ENCODE measurements at regions not wholly inside any gene's neighbourhood (a gene's known extent, or its start where the extent isn't known, plus 50 kb on each side); places are given as distances from the start of the nearest gene placed in this dataset.
"Not testable (repeated sequence)": the region's sequence is repeated elsewhere in the genome, so short reads cannot be mapped to it uniquely, and the experiment has no call there.

DNA sequence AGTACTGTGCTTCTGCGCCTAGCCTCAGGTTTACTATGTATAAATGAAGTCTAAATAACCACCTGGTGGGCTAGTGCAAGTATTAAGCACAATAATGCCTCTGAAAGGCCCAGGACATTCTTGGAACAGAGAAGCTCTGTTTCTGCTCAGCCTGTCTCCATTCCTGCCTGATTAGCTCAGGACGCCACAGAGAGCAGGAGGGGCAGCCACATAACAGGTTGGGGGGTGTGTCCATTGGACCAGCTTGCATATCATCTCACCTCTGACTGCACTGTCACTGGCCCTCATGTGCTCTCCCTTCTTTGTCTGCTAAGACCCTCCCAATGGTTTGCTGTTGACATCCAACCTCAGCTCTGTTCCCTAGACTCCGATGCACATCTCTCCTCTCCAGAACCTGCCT is 52.8 kb upstream of the IKZF1 start:
- ATAC-seq, result no peak
- no peaks in the 10 kb centered on the region for H3K27me3 ChIP-seq (ENCODE audit: control insufficient read depth, insufficient read depth, low read length)
- Mint-ChIP-seq H3K9me3 (no peaks in the 10 kb centered on the region), H3K27me3 (ENCODE audit: low read depth in 2 of 2) (no peaks in the 10 kb centered on the region), H3K36me3 (no peaks in the 10 kb centered on the region), H3K27ac (no peak overlapping the region), H3K4me1 (peaks cover 0 to 8% of the 10 kb centered on the region in 2 donors), H3K4me3 (no peak overlapping the region)
- H3K27ac ChIP-seq (ENCODE audit: low read length), result no peak overlapping the region
- WGBS (ENCODE audit: insufficient coverage), result 77% methylated on average over 3 of the region's 3 CpGs
- TF ChIP-seq, protein P1, sequence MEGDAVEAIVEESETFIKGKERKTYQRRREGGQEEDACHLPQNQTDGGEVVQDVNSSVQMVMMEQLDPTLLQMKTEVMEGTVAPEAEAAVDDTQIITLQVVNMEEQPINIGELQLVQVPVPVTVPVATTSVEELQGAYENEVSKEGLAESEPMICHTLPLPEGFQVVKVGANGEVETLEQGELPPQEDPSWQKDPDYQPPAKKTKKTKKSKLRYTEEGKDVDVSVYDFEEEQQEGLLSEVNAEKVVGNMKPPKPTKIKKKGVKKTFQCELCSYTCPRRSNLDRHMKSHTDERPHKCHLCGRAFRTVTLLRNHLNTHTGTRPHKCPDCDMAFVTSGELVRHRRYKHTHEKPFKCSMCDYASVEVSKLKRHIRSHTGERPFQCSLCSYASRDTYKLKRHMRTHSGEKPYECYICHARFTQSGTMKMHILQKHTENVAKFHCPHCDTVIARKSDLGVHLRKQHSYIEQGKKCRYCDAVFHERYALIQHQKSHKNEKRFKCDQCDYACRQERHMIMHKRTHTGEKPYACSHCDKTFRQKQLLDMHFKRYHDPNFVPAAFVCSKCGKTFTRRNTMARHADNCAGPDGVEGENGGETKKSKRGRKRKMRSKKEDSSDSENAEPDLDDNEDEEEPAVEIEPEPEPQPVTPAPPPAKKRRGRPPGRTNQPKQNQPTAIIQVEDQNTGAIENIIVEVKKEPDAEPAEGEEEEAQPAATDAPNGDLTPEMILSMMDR (IDR thresholded peaks at IDR 0.05), result no peak
- DNase-seq, result no peak
- intact Hi-C loops (cut with micrococcal nuclease), result no loop called here
- H3K4me1 ChIP-seq (ENCODE audit: control insufficient read depth, insufficient read depth, low read length), result no peaks in the 10 kb centered on the region
- H3K4me3 ChIP-seq (ENCODE audit: low read length), result no peak overlapping the region
- H3K9me3 ChIP-seq (ENCODE audit: control insufficient read depth, insufficient read depth, low read length), result no peaks in the 10 kb centered on the region
- H3K36me3 ChIP-seq (ENCODE audit: control insufficient read depth, insufficient read depth, low read length), result no peaks in the 10 kb centered on the region

DNA sequence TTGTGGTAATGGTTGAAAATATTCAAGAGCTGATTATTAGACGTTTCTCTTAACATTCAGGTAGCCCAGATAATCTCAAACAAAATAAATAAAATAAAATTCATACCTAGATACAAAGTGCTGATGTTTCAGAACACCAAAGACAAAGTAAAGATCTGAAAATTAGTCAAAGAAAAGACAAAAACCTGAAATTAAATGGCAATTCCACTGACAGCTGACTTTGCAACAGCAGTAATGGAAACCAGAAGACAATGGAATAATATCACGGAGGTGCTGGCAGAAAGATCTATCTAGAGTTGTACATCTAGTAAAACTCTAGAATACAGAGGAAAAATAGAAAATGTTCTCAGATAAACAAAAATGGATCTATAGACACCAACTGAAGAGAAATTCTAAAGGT is 58.0 kb upstream of the IKZF1 start:
- H3K4me1 Mint-ChIP-seq, result peaks cover 0 to 8% of the 10 kb centered on the region in 2 donors
- Histone ChIP-seq H3K27me3 (ENCODE audit: control insufficient read depth, insufficient read depth, low read length) (no peaks in the 10 kb centered on the region), H3K4me1 (ENCODE audit: control insufficient read depth, insufficient read depth, low read length) (no peaks in the 10 kb centered on the region), H3K4me3 (ENCODE audit: low read length) (no peak overlapping the region), H3K36me3 (ENCODE audit: control insufficient read depth, insufficient read depth, low read length) (no peaks in the 10 kb centered on the region), H3K27ac (ENCODE audit: low read length) (no peak overlapping the region), H3K9me3 (ENCODE audit: control insufficient read depth, insufficient read depth, low read length) (no peaks in the 10 kb centered on the region)
- no peak for ATAC-seq
- H3K36me3 Mint-ChIP-seq, result peaks cover 7% of the 10 kb centered on the region
- H3K27me3 Mint-ChIP-seq (ENCODE audit: low read depth in 2 of 2), result no peaks in the 10 kb centered on the region
- TF ChIP-seq, protein P1 (IDR thresholded peaks at IDR 0.05), result no peak
- H3K27ac Mint-ChIP-seq, result no peak overlapping the region
- H3K9me3 Mint-ChIP-seq, result peaks cover 0 to 4% of the 10 kb centered on the region in 2 donors
- intact Hi-C loops (cut with micrococcal nuclease), result no loop called here
- 82% methylated on average over 1 of the region's 2 CpGs for WGBS (ENCODE audit: insufficient coverage)
- no peak overlapping the region for H3K4me3 Mint-ChIP-seq
- DNase-seq, result no peak

DNA sequence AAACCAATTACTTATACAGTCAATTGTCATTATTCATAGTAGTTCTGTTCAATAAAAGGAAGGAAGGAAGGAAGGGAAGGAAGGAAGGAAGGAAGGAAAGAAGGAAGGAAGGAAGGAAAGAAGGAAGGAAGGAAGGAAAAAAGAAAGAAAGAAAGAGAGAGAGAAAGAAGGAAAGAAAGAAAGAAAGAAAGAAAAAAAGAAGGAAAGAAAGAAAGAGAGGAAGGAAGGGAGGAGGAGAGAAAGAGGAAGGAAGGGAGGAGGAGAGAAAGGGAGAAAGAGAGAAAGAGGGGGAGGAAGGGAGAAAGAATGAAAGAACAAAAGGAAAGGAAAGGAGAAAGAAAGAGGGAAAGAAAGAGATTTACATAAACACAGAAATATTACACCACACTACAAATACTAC is 62.4 kb upstream of the IKZF1 start:
- intact Hi-C loops (cut with micrococcal nuclease), result not testable (repeated sequence)

DNA sequence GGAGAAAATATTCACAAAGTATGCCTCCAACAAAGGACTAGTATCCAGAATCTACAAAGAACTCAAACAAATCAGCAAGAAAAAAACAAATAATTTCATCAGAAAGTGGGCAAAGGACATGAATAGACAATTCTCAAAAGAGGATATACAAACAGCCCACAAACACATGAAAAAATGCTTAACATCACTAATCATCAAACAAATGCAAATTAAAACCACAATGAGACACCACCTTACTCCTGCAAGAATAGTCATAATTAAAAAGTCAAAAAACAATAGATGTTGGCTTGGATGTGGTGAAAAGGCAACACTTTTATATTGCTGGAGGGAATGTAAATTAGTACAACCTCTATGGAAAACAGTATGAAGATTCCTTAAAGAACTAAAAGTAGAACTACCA is 63.8 kb upstream of the IKZF1 start:
- H3K4me3 Mint-ChIP-seq; ATAC-seq; H3K36me3 ChIP-seq (ENCODE audit: control insufficient read depth, insufficient read depth, low read length); H3K27ac ChIP-seq (ENCODE audit: low read length); H3K9me3 Mint-ChIP-seq; H3K27me3 ChIP-seq (ENCODE audit: control insufficient read depth, insufficient read depth, low read length); H3K9me3 ChIP-seq (ENCODE audit: control insufficient read depth, insufficient read depth, low read length); H3K4me3 ChIP-seq (ENCODE audit: low read length); H3K36me3 Mint-ChIP-seq; intact Hi-C loops (cut with micrococcal nuclease); H3K4me1 ChIP-seq (ENCODE audit: control insufficient read depth, insufficient read depth, low read length); H3K27ac Mint-ChIP-seq: not testable (repeated sequence)
- peak in 1 of 2 donors; percentile 22 for DNase-seq
- Mint-ChIP-seq H3K4me1 (peaks cover 5 to 12% of the 10 kb centered on the region in 2 donors), H3K27me3 (ENCODE audit: low read depth in 2 of 2) (peaks cover 0 to 11% of the 10 kb centered on the region in 2 donors)

More for the DNA sequence above, 62.4 kb upstream of the IKZF1 start:
- H3K27me3 ChIP-seq (ENCODE audit: control insufficient read depth, insufficient read depth, low read length); H3K27ac ChIP-seq (ENCODE audit: low read length); DNase-seq; H3K4me3 ChIP-seq (ENCODE audit: low read length); H3K27me3 Mint-ChIP-seq (ENCODE audit: low read depth in 2 of 2); H3K4me1 ChIP-seq (ENCODE audit: control insufficient read depth, insufficient read depth, low read length); H3K27ac Mint-ChIP-seq; ATAC-seq; H3K36me3 Mint-ChIP-seq; H3K36me3 ChIP-seq (ENCODE audit: control insufficient read depth, insufficient read depth, low read length); H3K9me3 ChIP-seq (ENCODE audit: control insufficient read depth, insufficient read depth, low read length); H3K9me3 Mint-ChIP-seq; H3K4me3 Mint-ChIP-seq: not testable (repeated sequence)
- H3K4me1 Mint-ChIP-seq, result peaks cover 5 to 12% of the 10 kb centered on the region in 2 donors

DNA sequence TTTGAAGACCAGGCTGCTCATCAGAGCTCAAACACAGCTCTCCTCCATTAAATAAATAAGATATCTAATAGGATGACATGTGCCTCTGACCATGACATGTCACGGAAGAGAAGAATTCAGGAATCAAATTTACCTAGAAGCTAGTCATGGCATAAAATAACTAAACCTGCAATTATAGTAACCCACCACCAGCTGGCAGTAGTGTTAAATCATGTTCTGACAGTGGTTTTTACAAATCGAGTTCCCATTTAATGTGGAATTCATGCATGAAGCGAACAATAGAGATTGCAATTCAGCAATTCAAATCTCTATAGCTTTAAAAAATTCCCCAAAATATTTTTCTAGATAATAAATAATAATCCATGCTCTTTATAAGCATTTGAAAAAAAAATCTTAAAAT is 74.6 kb upstream of the IKZF1 start:
- H3K4me3 ChIP-seq (ENCODE audit: low read length), result no peak overlapping the region
- peaks cover 3% of the 10 kb centered on the region for H3K9me3 ChIP-seq (ENCODE audit: control insufficient read depth, insufficient read depth, low read length)
- TF ChIP-seq, protein P1 (IDR thresholded peaks at IDR 0.05), result peak; percentile 45
- H3K4me1 Mint-ChIP-seq, result peaks cover 10 to 14% of the 10 kb centered on the region in 2 donors
- H3K36me3 Mint-ChIP-seq, result peaks cover 12% of the 10 kb centered on the region
- WGBS (ENCODE audit: insufficient coverage), result 40% methylated on average over 1 of the region's 3 CpGs
- no peaks in the 10 kb centered on the region for H3K27me3 ChIP-seq (ENCODE audit: control insufficient read depth, insufficient read depth, low read length)
- DNase-seq (peak in 1 of 2 donors; percentile 55), ATAC-seq (no peak)
- no peak overlapping the region for H3K27ac Mint-ChIP-seq
- H3K4me1 ChIP-seq (ENCODE audit: control insufficient read depth, insufficient read depth, low read length), result no peaks in the 10 kb centered on the region
- no peak overlapping the region for H3K4me3 Mint-ChIP-seq
- H3K36me3 ChIP-seq (ENCODE audit: control insufficient read depth, insufficient read depth, low read length), result no peaks in the 10 kb centered on the region
- intact Hi-C loops (cut with micrococcal nuclease), result loop anchor here (1.0 kb wide), 1 partner anchor 139 kb away; no protein-coding TSS in a partner anchor
- peaks cover 0 to 9% of the 10 kb centered on the region in 2 donors for H3K9me3 Mint-ChIP-seq
- no peaks in the 10 kb centered on the region for H3K27me3 Mint-ChIP-seq (ENCODE audit: low read depth in 2 of 2)
- no peak overlapping the region for H3K27ac ChIP-seq (ENCODE audit: low read length)

Data from natural killer cell (primary cell).